Activated naive CD8-positive, alpha-beta T cell treated with anti-CD3 and anti-CD28 coated beads for 36 hours (primary cell): ENCODE measurements at regions not wholly inside any gene's neighbourhood (a gene's known extent, or its start where the extent isn't known, plus 50 kb on each side); places are given as distances from the start of the nearest gene placed in this dataset.
"Not testable (repeated sequence)": the region's sequence is repeated elsewhere in the genome, so short reads cannot be mapped to it uniquely, and the experiment has no call there.

ENCODE experiments used
- DNase-seq: peaks from one replicate; pipeline ENCODE4 v3.0.0; 2021
- H3K27ac Mint-ChIP-seq: one replicate; pipeline ENCODE4 v1.8.0; 2022; ENCODE audit warnings: mild to moderate bottlenecking, moderate library complexity, mixed read lengths
- H3K27me3 Mint-ChIP-seq: one replicate; pipeline ENCODE4 v1.8.0; 2022; ENCODE audit warnings: mild to moderate bottlenecking, mixed read lengths
- H3K36me3 Mint-ChIP-seq: one replicate; pipeline ENCODE4 v1.8.0; 2021; ENCODE audit warnings: mild to moderate bottlenecking, mixed read lengths
- H3K4me1 Mint-ChIP-seq: one replicate; pipeline ENCODE4 v1.8.0; 2021; ENCODE audit warnings: mixed read lengths
- H3K4me3 Mint-ChIP-seq: one replicate; pipeline ENCODE4 v1.8.0; 2022; ENCODE audit warnings: mild to moderate bottlenecking, moderate library complexity, mixed read lengths
- H3K9me3 Mint-ChIP-seq: one replicate; pipeline ENCODE4 v1.8.0; 2022; ENCODE audit warnings: mixed read lengths

GRCh38 chr6:85368631-85369030 is 81.3 kb upstream of the NT5E start:
- H3K27me3 Mint-ChIP-seq, result no peaks in the 10 kb centered on the region
- H3K4me1 Mint-ChIP-seq, result peaks cover 17% of the 10 kb centered on the region
- no peak for DNase-seq
- no peaks in the 10 kb centered on the region for H3K36me3 Mint-ChIP-seq
- no peaks in the 10 kb centered on the region for H3K9me3 Mint-ChIP-seq
- no peak overlapping the region for H3K27ac Mint-ChIP-seq
- no peak overlapping the region for H3K4me3 Mint-ChIP-seq

GRCh38 chr6:85364344-85364743 is 85.5 kb upstream of the NT5E start:
- H3K27me3 Mint-ChIP-seq, result no peaks in the 10 kb centered on the region
- H3K4me1 Mint-ChIP-seq, result peaks cover 23% of the 10 kb centered on the region
- no peaks in the 10 kb centered on the region for H3K36me3 Mint-ChIP-seq
- H3K27ac Mint-ChIP-seq, result no peak overlapping the region
- no peak overlapping the region for H3K4me3 Mint-ChIP-seq
- peak; percentile 10 for DNase-seq
- no peaks in the 10 kb centered on the region for H3K9me3 Mint-ChIP-seq

GRCh38 chr6:85363870-85364269 is 86.0 kb upstream of the NT5E start:
- DNase-seq, result no peak
- H3K27ac Mint-ChIP-seq, result no peak overlapping the region
- no peaks in the 10 kb centered on the region for H3K9me3 Mint-ChIP-seq
- H3K4me1 Mint-ChIP-seq, result peaks cover 23% of the 10 kb centered on the region
- no peaks in the 10 kb centered on the region for H3K27me3 Mint-ChIP-seq
- no peak overlapping the region for H3K4me3 Mint-ChIP-seq
- H3K36me3 Mint-ChIP-seq, result no peaks in the 10 kb centered on the region

- Mint-ChIP-seq H3K27me3 (no peaks in the 10 kb centered on the region), H3K4me1 (peaks cover 18% of the 10 kb centered on the region)
- no peak for DNase-seq
These were observed 87.1 kb upstream of the NT5E start for GRCh38 chr6:85362652-85363310.

GRCh38 chr6:85361643-85362014 is 88.3 kb upstream of the NT5E start:
- Mint-ChIP-seq H3K27ac (no peak overlapping the region), H3K9me3 (no peaks in the 10 kb centered on the region), H3K27me3 (no peaks in the 10 kb centered on the region), H3K4me3 (no peak overlapping the region), H3K36me3 (no peaks in the 10 kb centered on the region), H3K4me1 (peaks cover 18% of the 10 kb centered on the region)
- DNase-seq, result no peak

More at GRCh38 chr6:85362652-85363310, 87.1 kb upstream of the NT5E start:
- H3K4me3 Mint-ChIP-seq, result no peak overlapping the region
- no peak overlapping the region for H3K27ac Mint-ChIP-seq
- no peaks in the 10 kb centered on the region for H3K36me3 Mint-ChIP-seq
- H3K9me3 Mint-ChIP-seq, result no peaks in the 10 kb centered on the region

- Mint-ChIP-seq H3K4me3 (no peak overlapping the region), H3K36me3 (no peaks in the 10 kb centered on the region), H3K9me3 (no peaks in the 10 kb centered on the region), H3K27me3 (no peaks in the 10 kb centered on the region), H3K27ac (peak overlapping the region; percentile 20), H3K4me1 (peaks cover 18% of the 10 kb centered on the region)
- no peak for DNase-seq
These were observed 88.9 kb upstream of the NT5E start for GRCh38 chr6:85360794-85361642.

- Mint-ChIP-seq H3K4me3 (no peak overlapping the region), H3K27me3 (no peaks in the 10 kb centered on the region), H3K4me1 (peaks cover 14% of the 10 kb centered on the region), H3K9me3 (no peaks in the 10 kb centered on the region), H3K36me3 (no peaks in the 10 kb centered on the region), H3K27ac (no peak overlapping the region)
- no peak for DNase-seq
These were observed 92.2 kb upstream of the NT5E start for GRCh38 chr6:85357651-85358050.

GRCh38 chr6:85356743-85357142 is 93.1 kb upstream of the NT5E start:
- H3K9me3 Mint-ChIP-seq, H3K27ac Mint-ChIP-seq, H3K4me3 Mint-ChIP-seq, H3K27me3 Mint-ChIP-seq, DNase-seq, H3K36me3 Mint-ChIP-seq: not testable (repeated sequence)
- H3K4me1 Mint-ChIP-seq, result peaks cover 14% of the 10 kb centered on the region

DNA sequence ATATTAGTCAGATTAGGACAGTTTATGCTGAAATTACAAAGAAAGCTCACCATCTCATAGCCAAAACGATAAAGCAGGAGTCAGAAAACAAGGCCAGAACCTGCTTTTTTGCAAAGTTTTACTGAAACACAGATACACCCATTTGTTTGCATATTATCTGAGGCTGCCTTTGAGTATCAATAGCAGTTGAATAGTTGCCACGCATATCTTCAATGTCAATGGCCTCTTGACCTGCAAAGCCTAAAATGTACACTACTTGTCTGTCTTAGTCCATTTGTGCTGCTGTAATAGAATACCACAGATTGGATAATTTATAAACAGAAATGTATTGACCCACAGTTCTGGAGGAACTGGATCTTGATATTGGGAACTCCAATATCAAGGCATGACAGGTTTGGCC is 94.1 kb upstream of the NT5E start:
- Mint-ChIP-seq H3K27ac (no peak overlapping the region), H3K4me1 (peaks cover 6% of the 10 kb centered on the region), H3K27me3 (no peaks in the 10 kb centered on the region), H3K4me3 (no peak overlapping the region), H3K36me3 (no peaks in the 10 kb centered on the region), H3K9me3 (no peaks in the 10 kb centered on the region)
- no peak for DNase-seq

- Mint-ChIP-seq H3K36me3 (no peaks in the 10 kb centered on the region), H3K27ac (no peak overlapping the region), H3K4me3 (no peak overlapping the region), H3K27me3 (no peaks in the 10 kb centered on the region), H3K9me3 (no peaks in the 10 kb centered on the region), H3K4me1 (peaks cover 1% of the 10 kb centered on the region)
- DNase-seq, result peak; percentile 51
These were observed 94.9 kb upstream of the NT5E start for GRCh38 chr6:85354761-85355618.

GRCh38 chr6:85353012-85353411 is 96.9 kb upstream of the NT5E start:
- no peak overlapping the region for H3K4me3 Mint-ChIP-seq
- H3K4me1 Mint-ChIP-seq, result no peaks in the 10 kb centered on the region
- H3K9me3 Mint-ChIP-seq, result no peaks in the 10 kb centered on the region
- H3K27me3 Mint-ChIP-seq, result peaks cover 4% of the 10 kb centered on the region
- no peaks in the 10 kb centered on the region for H3K36me3 Mint-ChIP-seq
- no peak overlapping the region for H3K27ac Mint-ChIP-seq
- no peak for DNase-seq

GRCh38 chr6:85348643-85349042 is 101.2 kb upstream of the NT5E start:
- H3K27ac Mint-ChIP-seq, result no peak overlapping the region
- DNase-seq, result no peak
- peaks cover 9% of the 10 kb centered on the region for H3K27me3 Mint-ChIP-seq
- H3K9me3 Mint-ChIP-seq, result no peaks in the 10 kb centered on the region
- no peaks in the 10 kb centered on the region for H3K36me3 Mint-ChIP-seq
- H3K4me1 Mint-ChIP-seq, result no peaks in the 10 kb centered on the region
- no peak overlapping the region for H3K4me3 Mint-ChIP-seq

GRCh38 chr6:85347812-85348211 is 102.1 kb upstream of the NT5E start:
- Mint-ChIP-seq H3K9me3 (no peaks in the 10 kb centered on the region), H3K27me3 (peaks cover 11% of the 10 kb centered on the region), H3K27ac (no peak overlapping the region), H3K4me1 (no peaks in the 10 kb centered on the region), H3K36me3 (no peaks in the 10 kb centered on the region), H3K4me3 (no peak overlapping the region)
- no peak for DNase-seq

DNA sequence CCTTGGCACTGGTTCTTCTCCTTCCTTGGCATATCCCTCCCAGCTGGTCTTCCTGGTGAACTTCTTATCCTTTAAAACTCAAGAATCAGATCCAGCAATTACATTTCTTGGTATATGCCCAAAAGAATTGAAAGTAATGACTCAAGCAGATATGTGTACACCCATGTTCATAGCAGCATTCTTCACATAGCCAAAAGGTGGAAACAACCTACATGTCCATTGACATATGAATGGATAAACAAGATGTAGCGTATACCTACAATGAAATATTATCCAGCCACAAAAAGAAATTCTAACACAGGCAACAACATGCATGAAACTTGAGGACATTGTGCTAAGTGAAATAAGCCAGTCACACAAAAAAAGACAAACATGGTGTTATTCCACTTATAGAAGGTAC is 103.7 kb upstream of the NT5E start:
- H3K27ac Mint-ChIP-seq, result no peak overlapping the region
- no peaks in the 10 kb centered on the region for H3K4me1 Mint-ChIP-seq
- peaks cover 22% of the 10 kb centered on the region for H3K27me3 Mint-ChIP-seq
- no peak overlapping the region for H3K4me3 Mint-ChIP-seq
- H3K36me3 Mint-ChIP-seq, result no peaks in the 10 kb centered on the region
- no peaks in the 10 kb centered on the region for H3K9me3 Mint-ChIP-seq
- DNase-seq, result no peak

DNA sequence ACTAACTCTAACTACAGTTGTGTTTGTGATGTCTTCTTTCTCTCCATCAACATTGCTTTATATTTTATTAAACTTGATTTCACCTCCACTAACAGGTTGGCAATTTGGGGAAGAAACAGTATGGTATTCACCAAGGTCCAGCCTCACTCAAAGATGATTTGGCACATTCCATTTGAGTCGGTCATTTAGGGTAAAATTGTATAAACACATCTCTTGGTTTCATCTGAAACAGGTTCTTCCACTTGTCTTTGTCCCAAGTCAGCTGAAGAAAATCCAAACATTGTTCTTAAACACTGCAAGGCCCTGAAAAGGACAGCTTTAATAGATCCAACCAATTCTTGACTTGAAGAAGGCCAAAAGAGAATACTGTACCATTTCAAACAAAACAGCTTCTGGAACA is 104.9 kb upstream of the NT5E start:
- H3K36me3 Mint-ChIP-seq, result no peaks in the 10 kb centered on the region
- no peaks in the 10 kb centered on the region for H3K9me3 Mint-ChIP-seq
- no peak overlapping the region for H3K4me3 Mint-ChIP-seq
- H3K27me3 Mint-ChIP-seq, result peaks cover 22% of the 10 kb centered on the region
- no peak overlapping the region for H3K27ac Mint-ChIP-seq
- no peak for DNase-seq
- no peaks in the 10 kb centered on the region for H3K4me1 Mint-ChIP-seq
